WERI-Rb-1 (cell line): ENCODE measurements at regions not wholly inside any gene's neighbourhood (a gene's known extent, or its start where the extent isn't known, plus 50 kb on each side); places are given as distances from the start of the nearest gene placed in this dataset.
A peak's percentile ranks its signal among the peaks of the same experiment; 100 is the strongest.
"Not testable (repeated sequence)": the region's sequence is repeated elsewhere in the genome, so short reads cannot be mapped to it uniquely, and the experiment has no call there.

Experiments used
- DNase-seq: peaks from one replicate; pipeline ENCODE4 v3.0.0-alpha.2; 2020
- H3K27ac ChIP-seq: fragments of 250-450 bp; sonication (Bioruptor Pico); 2 replicates; pipeline ENCODE4 v1.5.1; 2020; ENCODE audit warnings: mild to moderate bottlenecking, moderate library complexity
- H3K27me3 ChIP-seq: fragments of 250-450 bp; sonication (Bioruptor Pico); 2 replicates; pipeline ENCODE4 v1.5.1; 2021; ENCODE audit warnings: mild to moderate bottlenecking, low read depth, moderate library complexity; ENCODE audit not compliant: insufficient read depth, severe bottlenecking
- H3K36me3 ChIP-seq: fragments of 250-450 bp; sonication (Bioruptor Pico); 2 replicates; pipeline ENCODE4 v1.5.1; 2020; ENCODE audit warnings: mild to moderate bottlenecking, moderate library complexity
- H3K4me3 ChIP-seq: 2 replicates; pipeline ENCODE4 v1.5.1; 2011; ENCODE audit warnings: low read depth, mild to moderate bottlenecking, control low read depth, low read length
- H3K9me3 ChIP-seq: fragments of 250-450 bp; sonication (Bioruptor Pico); 2 replicates; pipeline ENCODE4 v1.5.1; 2021; ENCODE audit warnings: mild to moderate bottlenecking, moderate library complexity; ENCODE audit not compliant: severe bottlenecking
- CTCF ChIP-seq: IDR thresholded peaks from 2 replicates; pipeline ENCODE4 v1.5.1; 2011; ENCODE audit warnings: low read depth, mild to moderate bottlenecking, control low read depth, inconsistent platforms, low read length

GRCh38 chr9:1920386-1920785, 94.8 kb upstream of the SMARCA2 start:
- Histone ChIP-seq H3K9me3 (no peaks in the 10 kb centered on the region), H3K4me3 (no peak overlapping the region), H3K36me3 (no peaks in the 10 kb centered on the region), H3K27me3 (peaks cover 10% of the 10 kb centered on the region), H3K27ac (no peak overlapping the region)
- no peak for TF ChIP-seq CTCF
- DNase-seq, result no peak

GRCh38 chr9:1922026-1922425, 93.1 kb upstream of the SMARCA2 start:
- no peaks in the 10 kb centered on the region for H3K36me3 ChIP-seq
- no peak overlapping the region for H3K27ac ChIP-seq
- no peak for DNase-seq
- H3K4me3 ChIP-seq, result no peak overlapping the region
- TF ChIP-seq CTCF, result peak; percentile 8; the same call in 1 of the 2 replicates
- peaks cover 11% of the 10 kb centered on the region for H3K27me3 ChIP-seq
- H3K9me3 ChIP-seq, result no peaks in the 10 kb centered on the region

GRCh38 chr9:1927546-1927945, 87.6 kb upstream of the SMARCA2 start:
- no peaks in the 10 kb centered on the region for H3K9me3 ChIP-seq
- peaks cover 3% of the 10 kb centered on the region for H3K27me3 ChIP-seq
- TF ChIP-seq CTCF, result no peak
- no peaks in the 10 kb centered on the region for H3K36me3 ChIP-seq
- H3K27ac ChIP-seq, result no peak overlapping the region
- no peak overlapping the region for H3K4me3 ChIP-seq
- DNase-seq, result no peak

- no peak overlapping the region for H3K27ac ChIP-seq
- no peaks in the 10 kb centered on the region for H3K9me3 ChIP-seq
- H3K27me3 ChIP-seq, result peaks cover 3% of the 10 kb centered on the region
- H3K4me3 ChIP-seq, result no peak overlapping the region
- no peak for TF ChIP-seq CTCF
- DNase-seq, result no peak
- H3K36me3 ChIP-seq, result no peaks in the 10 kb centered on the region
These were observed 86.0 kb upstream of the SMARCA2 start for GRCh38 chr9:1929134-1929533.

- Histone ChIP-seq H3K27me3 (peaks cover 3% of the 10 kb centered on the region), H3K27ac (no peak overlapping the region), H3K9me3 (no peaks in the 10 kb centered on the region), H3K4me3 (no peak overlapping the region), H3K36me3 (no peaks in the 10 kb centered on the region)
- no peak for TF ChIP-seq CTCF
- DNase-seq, result no peak
These were observed 85.4 kb upstream of the SMARCA2 start for GRCh38 chr9:1929722-1930244.

- DNase-seq, H3K27me3 ChIP-seq, H3K9me3 ChIP-seq, H3K36me3 ChIP-seq, H3K27ac ChIP-seq, H3K4me3 ChIP-seq: not testable (repeated sequence)
These were observed 84.9 kb upstream of the SMARCA2 start for GRCh38 chr9:1930245-1930736.
